Amniotic epithelial cell (primary cell): ENCODE measurements at regions not wholly inside any gene's neighbourhood (a gene's known extent, or its start where the extent isn't known, plus 50 kb on each side); places are given as distances from the start of the nearest gene placed in this dataset.

Experiments used
- DNase-seq: peaks from one replicate; pipeline ENCODE4 v3.0.0-alpha.2; 2010; ENCODE audit warnings: low read depth

GRCh38 chr15:36469311-36469966, 110.0 kb upstream of the CDIN1 start:
- DNase-seq = peak; percentile 30

- peak; percentile 28 for DNase-seq
These were observed 106.8 kb upstream of the CDIN1 start for GRCh38 chr15:36472672-36473071.

- DNase-seq = no peak
These were observed 100.9 kb upstream of the CDIN1 start for GRCh38 chr15:36478561-36478960.

- DNase-seq = peak; percentile 80
These were observed 100.1 kb upstream of the CDIN1 start for GRCh38 chr15:36479200-36479896.

GRCh38 chr15:36481156-36481555, 98.3 kb upstream of the CDIN1 start:
- DNase-seq = no peak

GRCh38 chr15:36483409-36483808, 96.0 kb upstream of the CDIN1 start:
- DNase-seq = no peak

- peak; percentile 51 for DNase-seq
These were observed 95.2 kb upstream of the CDIN1 start for GRCh38 chr15:36484038-36484778.

GRCh38 chr15:36491912-36492311, 87.5 kb upstream of the CDIN1 start:
- no peak for DNase-seq

GRCh38 chr15:36495456-36495991, 83.9 kb upstream of the CDIN1 start:
- no peak for DNase-seq

GRCh38 chr15:36497901-36498300, 81.5 kb upstream of the CDIN1 start:
- DNase-seq = peak; percentile 17

- DNase-seq = peak; percentile 13
These were observed 81.0 kb upstream of the CDIN1 start for GRCh38 chr15:36498401-36498800.

- DNase-seq = no peak
These were observed 80.5 kb upstream of the CDIN1 start for GRCh38 chr15:36498916-36499315.

GRCh38 chr15:36499412-36500389, 79.7 kb upstream of the CDIN1 start:
- DNase-seq = no peak

GRCh38 chr15:36501063-36501678, 78.3 kb upstream of the CDIN1 start:
- DNase-seq = peak; percentile 52

GRCh38 chr15:36502509-36502908, 76.9 kb upstream of the CDIN1 start:
- no peak for DNase-seq

GRCh38 chr15:36506733-36507356, 72.6 kb upstream of the CDIN1 start:
- no peak for DNase-seq

GRCh38 chr15:36507458-36507857, 72.0 kb upstream of the CDIN1 start:
- no peak for DNase-seq

- DNase-seq = no peak
These were observed 67.8 kb upstream of the CDIN1 start for GRCh38 chr15:36511594-36511993.

- no peak for DNase-seq
These were observed 61.7 kb upstream of the CDIN1 start for GRCh38 chr15:36517758-36518157.

GRCh38 chr15:36519067-36519466, 60.4 kb upstream of the CDIN1 start:
- no peak for DNase-seq

GRCh38 chr15:36525430-36525829, 54.0 kb upstream of the CDIN1 start:
- no peak for DNase-seq
